HUES48 (cell line): ENCODE measurements at regions not wholly inside any gene's neighbourhood (a gene's known extent, or its start where the extent isn't known, plus 50 kb on each side); places are given as distances from the start of the nearest gene placed in this dataset.

Experiments used
- H3K27ac ChIP-seq: one replicate; pipeline ENCODE4 v1.7.0; 2013; ENCODE audit warnings: low read depth, low read length, inconsistent platforms
- H3K27me3 ChIP-seq: 2 replicates; pipeline ENCODE4 v1.6.1; 2013; ENCODE audit warnings: mild to moderate bottlenecking, low read length; ENCODE audit not compliant: control insufficient read depth, insufficient read depth
- H3K36me3 ChIP-seq: 2 replicates; pipeline ENCODE4 v1.6.1; 2013; ENCODE audit warnings: low read length; ENCODE audit not compliant: control insufficient read depth, insufficient read depth
- H3K4me1 ChIP-seq: 2 replicates; pipeline ENCODE4 v1.6.1; 2013; ENCODE audit warnings: mild to moderate bottlenecking, low read length; ENCODE audit not compliant: control insufficient read depth, insufficient read depth
- H3K4me3 ChIP-seq: 2 replicates; pipeline ENCODE4 v1.5.1; 2013; ENCODE audit warnings: mild to moderate bottlenecking, low read depth, low read length
- H3K9ac ChIP-seq: 2 replicates; pipeline ENCODE4 v1.6.1; 2013; ENCODE audit warnings: mild to moderate bottlenecking, low read depth, low read length, moderate library complexity
- H3K9me3 ChIP-seq: 2 replicates; pipeline ENCODE4 v1.6.1; 2013; ENCODE audit warnings: low read length; ENCODE audit not compliant: control insufficient read depth, insufficient read depth

GRCh38 chr1:233549404-233549803 lies 64.5 kb upstream of the KCNK1 start:
- Histone ChIP-seq H3K4me1 (no peaks in the 10 kb centered on the region), H3K9me3 (no peaks in the 10 kb centered on the region), H3K9ac (no peak overlapping the region), H3K27me3 (no peaks in the 10 kb centered on the region), H3K27ac (no peak overlapping the region), H3K36me3 (no peaks in the 10 kb centered on the region), H3K4me3 (no peak overlapping the region)

GRCh38 chr1:233549917-233550316 lies 64.0 kb upstream of the KCNK1 start:
- Histone ChIP-seq H3K27ac (no peak overlapping the region), H3K4me3 (no peak overlapping the region), H3K36me3 (no peaks in the 10 kb centered on the region), H3K27me3 (no peaks in the 10 kb centered on the region), H3K9me3 (no peaks in the 10 kb centered on the region), H3K9ac (no peak overlapping the region), H3K4me1 (no peaks in the 10 kb centered on the region)

- Histone ChIP-seq H3K9ac (no peak overlapping the region), H3K27me3 (no peaks in the 10 kb centered on the region), H3K27ac (no peak overlapping the region), H3K4me3 (no peak overlapping the region), H3K4me1 (no peaks in the 10 kb centered on the region), H3K36me3 (no peaks in the 10 kb centered on the region), H3K9me3 (no peaks in the 10 kb centered on the region)
These were observed 59.9 kb upstream of the KCNK1 start for GRCh38 chr1:233554037-233554436.

- Histone ChIP-seq H3K4me1 (no peaks in the 10 kb centered on the region), H3K4me3 (no peak overlapping the region), H3K27me3 (no peaks in the 10 kb centered on the region), H3K27ac (no peak overlapping the region), H3K36me3 (no peaks in the 10 kb centered on the region), H3K9ac (no peak overlapping the region), H3K9me3 (no peaks in the 10 kb centered on the region)
These were observed 52.0 kb upstream of the KCNK1 start for GRCh38 chr1:233561708-233562426.
